ENCODE measurements at regions not wholly inside any gene's neighbourhood (a gene's known extent, or its start where the extent isn't known, plus 50 kb on each side); places are given as distances from the start of the nearest gene placed in this dataset.

DNA sequence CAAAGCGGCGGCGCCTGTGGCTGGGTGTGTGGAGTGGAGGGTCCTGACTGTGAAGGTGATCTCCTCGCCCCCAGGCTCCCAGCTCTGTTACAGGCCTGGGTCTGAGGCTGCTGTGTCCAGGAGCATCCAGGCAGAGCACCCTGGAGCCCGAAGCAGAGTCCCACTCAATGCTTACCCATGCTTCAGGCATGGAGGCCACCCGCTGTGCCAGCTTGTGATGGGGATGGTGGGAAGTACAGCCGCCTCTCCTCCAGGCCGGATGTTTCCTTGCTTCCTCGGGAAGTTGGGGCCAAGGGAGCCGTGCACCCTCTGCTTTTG lies 255.9 kb upstream of the IRX1 start:
- H3K9me3 ChIP-seq (ENCODE audit: low read length), result no peaks in the 10 kb centered on the region
- no peak overlapping the region for H3K27ac ChIP-seq (ENCODE audit: low read depth, low read length)
- peaks cover 0 to 9% (median 5%) of the 10 kb centered on the region in 5 donors for H3K9me3 Mint-ChIP-seq
- no peaks in the 10 kb centered on the region for H3K36me3 ChIP-seq (ENCODE audit: insufficient read depth, low read length)
- no peaks in the 10 kb centered on the region for H3K27me3 ChIP-seq (ENCODE audit: insufficient read depth, low read length, poor library complexity, severe bottlenecking)
- no peak overlapping the region for H3K4me3 ChIP-seq (ENCODE audit: low read length)
- H3K4me1 Mint-ChIP-seq, result no peaks in the 10 kb centered on the region
- ChIA-PET CTCF (no interaction called here), POLR2A (no interaction called here)
- DNase-seq, result no peak
- no peak overlapping the region for H3K27ac Mint-ChIP-seq
- no peak overlapping the region for H3K4me3 Mint-ChIP-seq
- no peaks in the 10 kb centered on the region for H3K36me3 Mint-ChIP-seq
- no peaks in the 10 kb centered on the region for H3K4me1 ChIP-seq (ENCODE audit: insufficient read depth, low read length)
- H3K27me3 Mint-ChIP-seq, result no peaks in the 10 kb centered on the region

DNA sequence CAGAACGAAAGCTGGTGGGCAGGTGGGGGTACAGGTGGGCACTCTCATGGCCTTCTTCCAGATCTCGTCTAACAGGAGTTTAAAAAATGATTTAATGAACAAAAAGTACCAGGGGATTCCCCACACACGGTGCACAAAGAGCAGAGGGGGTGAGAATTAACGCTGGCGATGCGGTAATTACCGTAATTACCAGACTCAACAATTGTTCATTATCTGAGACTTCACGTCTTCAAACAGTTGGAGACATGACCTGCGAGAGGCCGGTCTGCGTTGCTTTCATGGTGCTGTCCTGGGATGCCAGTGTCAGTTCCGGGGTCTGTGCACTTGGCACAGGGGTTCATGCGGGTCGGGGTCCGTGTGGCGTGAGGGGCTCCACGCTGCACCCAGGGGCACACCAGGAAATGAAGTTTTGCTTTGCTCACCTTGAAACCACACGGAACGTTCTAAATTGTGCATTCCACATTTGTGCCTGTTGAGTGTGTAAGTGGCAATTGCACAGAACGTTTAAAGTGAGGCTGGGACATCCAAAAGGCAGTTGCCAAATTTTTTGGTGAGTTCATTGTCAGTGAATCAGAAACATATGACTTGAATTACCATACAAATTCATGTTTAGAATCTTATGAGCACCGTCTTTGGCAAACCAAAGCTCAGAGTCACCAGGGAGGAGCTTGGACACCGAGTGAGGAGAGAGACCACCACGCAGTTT lies 256.4 kb upstream of the IRX1 start:
- H3K27ac Mint-ChIP-seq, result no peak overlapping the region

DNA sequence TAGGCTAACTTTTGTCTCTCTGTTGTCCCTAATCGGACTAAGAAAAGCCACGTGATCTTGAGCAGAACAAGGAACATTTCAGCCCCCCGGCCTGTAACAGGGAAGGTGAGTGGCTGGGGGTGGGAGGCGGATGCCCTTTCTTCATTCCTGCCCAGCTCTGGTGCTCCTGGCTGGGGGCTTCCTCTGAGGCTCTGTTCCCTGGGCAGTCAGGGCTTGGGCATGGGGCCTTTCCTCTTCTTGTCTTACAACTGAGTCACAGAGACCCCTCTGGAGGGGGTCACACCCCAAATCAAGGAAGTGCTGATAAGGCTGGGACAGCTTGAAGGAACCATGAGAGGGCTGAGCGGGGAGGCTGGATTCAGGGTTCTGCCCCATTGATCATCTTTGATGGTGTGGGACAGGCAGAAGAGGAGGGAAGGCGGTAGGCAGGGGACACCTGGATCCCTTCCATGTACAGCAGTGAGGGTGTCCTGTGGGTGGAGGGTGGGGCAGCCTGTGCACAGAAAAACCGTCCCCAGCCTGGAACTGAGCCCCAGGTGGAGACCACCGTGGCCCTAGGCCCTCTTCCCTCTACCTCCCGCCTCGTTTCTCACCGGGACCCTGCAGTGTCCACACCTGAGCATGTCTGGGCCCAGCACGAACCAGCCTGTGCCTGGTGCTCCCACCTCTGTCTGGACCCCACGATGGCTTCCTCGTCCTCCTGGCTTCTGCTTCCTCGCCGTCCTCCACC lies 257.7 kb upstream of the IRX1 start:
- POLR2A ChIA-PET, result no interaction called here
- H3K4me1 ChIP-seq (ENCODE audit: insufficient read depth, low read length), result no peaks in the 10 kb centered on the region
- Mint-ChIP-seq H3K27me3 (no peaks in the 10 kb centered on the region), H3K36me3 (no peaks in the 10 kb centered on the region), H3K4me3 (no peak overlapping the region), H3K4me1 (no peaks in the 10 kb centered on the region), H3K27ac (no peak overlapping the region), H3K9me3 (peaks cover 0 to 6% (median 4%) of the 10 kb centered on the region in 5 donors)
- no peaks in the 10 kb centered on the region for H3K36me3 ChIP-seq (ENCODE audit: insufficient read depth, low read length)
- no peak overlapping the region for H3K4me3 ChIP-seq (ENCODE audit: low read length)
- no peak overlapping the region for H3K27ac ChIP-seq (ENCODE audit: low read depth, low read length)
- CTCF ChIA-PET, result no interaction called here
- DNase-seq, result no peak
- no peaks in the 10 kb centered on the region for H3K9me3 ChIP-seq (ENCODE audit: low read length)
- no peaks in the 10 kb centered on the region for H3K27me3 ChIP-seq (ENCODE audit: insufficient read depth, low read length, poor library complexity, severe bottlenecking)

More for the DNA sequence above, 256.4 kb upstream of the IRX1 start:
- no peak overlapping the region for H3K27ac ChIP-seq (ENCODE audit: low read depth, low read length)
- H3K4me1 ChIP-seq (ENCODE audit: insufficient read depth, low read length), result no peaks in the 10 kb centered on the region
- Mint-ChIP-seq H3K27me3 (no peaks in the 10 kb centered on the region), H3K4me3 (no peak overlapping the region), H3K4me1 (no peaks in the 10 kb centered on the region), H3K36me3 (no peaks in the 10 kb centered on the region), H3K9me3 (peaks cover 0 to 9% (median 5%) of the 10 kb centered on the region in 5 donors)
- no peaks in the 10 kb centered on the region for H3K36me3 ChIP-seq (ENCODE audit: insufficient read depth, low read length)
- CTCF ChIA-PET, result no interaction called here
- no peak for DNase-seq
- H3K9me3 ChIP-seq (ENCODE audit: low read length), result no peaks in the 10 kb centered on the region
- H3K27me3 ChIP-seq (ENCODE audit: insufficient read depth, low read length, poor library complexity, severe bottlenecking), result no peaks in the 10 kb centered on the region
- no peak overlapping the region for H3K4me3 ChIP-seq (ENCODE audit: low read length)
- POLR2A ChIA-PET, result no interaction called here

DNA sequence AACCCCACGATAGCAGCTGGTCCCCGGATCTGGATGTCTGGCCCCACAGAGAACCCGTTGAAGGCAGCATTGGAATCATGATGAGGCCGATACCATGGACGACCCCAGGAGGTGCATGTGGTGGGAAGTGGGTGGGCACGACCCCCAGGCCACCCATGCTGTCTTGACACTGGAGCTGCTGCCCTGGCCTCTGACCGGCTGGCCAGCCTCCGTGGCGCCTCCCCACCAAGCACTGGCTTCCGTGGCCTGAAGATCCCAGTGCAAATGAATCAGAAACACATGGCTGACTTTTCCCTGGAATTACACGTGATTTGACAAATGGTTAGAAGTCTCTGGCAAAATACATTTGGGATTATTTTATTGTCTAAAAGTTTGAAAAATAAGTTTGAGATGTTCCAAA lies 259.0 kb upstream of the IRX1 start:
- H3K36me3 ChIP-seq (ENCODE audit: insufficient read depth, low read length), result no peaks in the 10 kb centered on the region
- Mint-ChIP-seq H3K4me3 (no peak overlapping the region), H3K27me3 (no peaks in the 10 kb centered on the region), H3K27ac (no peak overlapping the region), H3K36me3 (no peaks in the 10 kb centered on the region), H3K9me3 (peaks cover 0 to 9% (median 3%) of the 10 kb centered on the region in 5 donors), H3K4me1 (no peaks in the 10 kb centered on the region)
- no peak for DNase-seq
- no peaks in the 10 kb centered on the region for H3K9me3 ChIP-seq (ENCODE audit: low read length)
- POLR2A ChIA-PET, result no interaction called here
- CTCF ChIA-PET, result no interaction called here
- no peaks in the 10 kb centered on the region for H3K4me1 ChIP-seq (ENCODE audit: insufficient read depth, low read length)
- no peaks in the 10 kb centered on the region for H3K27me3 ChIP-seq (ENCODE audit: insufficient read depth, low read length, poor library complexity, severe bottlenecking)
- no peak overlapping the region for H3K27ac ChIP-seq (ENCODE audit: low read depth, low read length)
- no peak overlapping the region for H3K4me3 ChIP-seq (ENCODE audit: low read length)

DNA sequence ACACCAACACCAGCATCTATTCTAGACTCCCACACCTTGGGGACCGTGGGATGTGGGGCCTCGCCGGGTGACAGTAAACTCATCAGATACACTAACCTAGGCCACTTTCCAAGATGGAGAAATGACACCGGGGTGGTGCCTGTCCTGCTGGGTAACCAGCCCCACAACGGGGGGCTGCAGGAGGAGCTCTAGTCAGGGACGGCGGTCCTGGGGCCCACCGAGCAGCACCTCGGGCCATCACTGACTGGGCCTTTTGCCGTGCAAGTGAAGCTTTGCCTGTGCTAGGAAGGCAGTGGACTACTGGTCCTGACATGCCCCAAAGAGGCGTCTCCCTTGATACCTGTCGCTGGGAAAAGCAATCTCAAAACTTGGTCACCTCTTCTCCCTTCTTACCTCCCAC lies 260.3 kb upstream of the IRX1 start:
- Histone ChIP-seq H3K36me3 (ENCODE audit: insufficient read depth, low read length) (no peaks in the 10 kb centered on the region), H3K27me3 (ENCODE audit: insufficient read depth, low read length, poor library complexity, severe bottlenecking) (no peaks in the 10 kb centered on the region), H3K9me3 (ENCODE audit: low read length) (no peaks in the 10 kb centered on the region), H3K4me1 (ENCODE audit: insufficient read depth, low read length) (no peaks in the 10 kb centered on the region), H3K27ac (ENCODE audit: low read depth, low read length) (no peak overlapping the region), H3K4me3 (ENCODE audit: low read length) (no peak overlapping the region)
- ChIA-PET CTCF (no interaction called here), POLR2A (no interaction called here)
- H3K4me3 Mint-ChIP-seq, result no peak overlapping the region
- H3K27ac Mint-ChIP-seq, result no peak overlapping the region
- no peaks in the 10 kb centered on the region for H3K27me3 Mint-ChIP-seq
- H3K36me3 Mint-ChIP-seq, result no peaks in the 10 kb centered on the region
- DNase-seq, result no peak
- peaks cover 0 to 14% (median 4%) of the 10 kb centered on the region in 5 donors for H3K9me3 Mint-ChIP-seq
- no peaks in the 10 kb centered on the region for H3K4me1 Mint-ChIP-seq

DNA sequence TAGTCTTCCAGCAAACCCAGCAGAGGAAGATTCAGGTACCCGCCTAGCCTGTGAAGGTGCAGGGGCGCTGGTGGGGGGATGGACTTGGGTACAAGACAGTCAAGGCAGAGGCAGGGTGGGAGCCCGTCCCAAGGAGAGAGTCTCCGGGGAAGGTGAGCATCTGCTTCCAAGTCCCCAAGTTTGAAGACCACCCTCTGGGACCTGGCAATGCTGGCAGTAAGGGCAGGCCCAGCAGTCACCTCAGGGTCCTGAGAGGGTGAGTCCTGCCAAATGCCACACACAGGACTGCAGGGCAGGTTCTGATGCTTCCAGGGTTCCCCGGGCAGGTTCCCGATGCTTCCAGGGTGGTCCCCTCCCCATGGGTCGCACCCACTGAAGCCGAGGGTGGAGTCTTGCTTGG lies 261.8 kb upstream of the IRX1 start:
- no peak overlapping the region for H3K4me3 ChIP-seq (ENCODE audit: low read length)
- peaks cover 0 to 11% (median 5%) of the 10 kb centered on the region in 5 donors for H3K9me3 Mint-ChIP-seq
- no peak overlapping the region for H3K27ac Mint-ChIP-seq
- no peaks in the 10 kb centered on the region for H3K36me3 Mint-ChIP-seq
- H3K36me3 ChIP-seq (ENCODE audit: insufficient read depth, low read length), result no peaks in the 10 kb centered on the region
- no peak overlapping the region for H3K27ac ChIP-seq (ENCODE audit: low read depth, low read length)
- CTCF ChIA-PET, result no interaction called here
- no peak overlapping the region for H3K4me3 Mint-ChIP-seq
- no peaks in the 10 kb centered on the region for H3K27me3 Mint-ChIP-seq
- H3K4me1 ChIP-seq (ENCODE audit: insufficient read depth, low read length), result no peaks in the 10 kb centered on the region
- no peak for DNase-seq
- no peaks in the 10 kb centered on the region for H3K9me3 ChIP-seq (ENCODE audit: low read length)
- POLR2A ChIA-PET, result no interaction called here
- no peaks in the 10 kb centered on the region for H3K27me3 ChIP-seq (ENCODE audit: insufficient read depth, low read length, poor library complexity, severe bottlenecking)
- no peaks in the 10 kb centered on the region for H3K4me1 Mint-ChIP-seq

DNA sequence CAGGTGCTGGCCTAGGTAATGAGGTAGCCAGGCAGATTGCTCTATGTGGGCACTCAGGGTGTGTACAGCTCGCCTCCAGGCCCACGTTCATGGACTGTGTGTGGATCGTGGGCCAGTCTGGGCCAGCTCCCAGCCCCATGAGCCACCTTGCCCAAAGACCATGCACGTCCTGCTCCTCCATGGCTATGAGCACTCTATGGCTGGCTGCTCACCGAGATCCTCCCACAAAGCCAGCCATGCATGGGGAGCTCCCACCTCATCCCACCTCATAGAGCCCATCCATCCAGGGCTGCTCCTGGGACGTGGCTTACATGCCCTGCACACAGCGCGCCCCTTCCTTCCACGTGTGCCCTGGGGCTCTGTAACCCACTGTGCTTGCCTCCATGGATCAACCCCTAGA lies 262.5 kb upstream of the IRX1 start:
- Histone ChIP-seq H3K27ac (ENCODE audit: low read depth, low read length) (no peak overlapping the region), H3K36me3 (ENCODE audit: insufficient read depth, low read length) (no peaks in the 10 kb centered on the region), H3K9me3 (ENCODE audit: low read length) (no peaks in the 10 kb centered on the region), H3K4me1 (ENCODE audit: insufficient read depth, low read length) (no peaks in the 10 kb centered on the region), H3K4me3 (ENCODE audit: low read length) (no peak overlapping the region), H3K27me3 (ENCODE audit: insufficient read depth, low read length, poor library complexity, severe bottlenecking) (no peaks in the 10 kb centered on the region)
- ChIA-PET POLR2A (no interaction called here), CTCF (no interaction called here)
- H3K4me1 Mint-ChIP-seq, result no peaks in the 10 kb centered on the region
- peaks cover 0 to 11% (median 5%) of the 10 kb centered on the region in 5 donors for H3K9me3 Mint-ChIP-seq
- no peaks in the 10 kb centered on the region for H3K27me3 Mint-ChIP-seq
- no peaks in the 10 kb centered on the region for H3K36me3 Mint-ChIP-seq
- H3K4me3 Mint-ChIP-seq, result no peak overlapping the region
- no peak overlapping the region for H3K27ac Mint-ChIP-seq
- DNase-seq, result no peak

DNA sequence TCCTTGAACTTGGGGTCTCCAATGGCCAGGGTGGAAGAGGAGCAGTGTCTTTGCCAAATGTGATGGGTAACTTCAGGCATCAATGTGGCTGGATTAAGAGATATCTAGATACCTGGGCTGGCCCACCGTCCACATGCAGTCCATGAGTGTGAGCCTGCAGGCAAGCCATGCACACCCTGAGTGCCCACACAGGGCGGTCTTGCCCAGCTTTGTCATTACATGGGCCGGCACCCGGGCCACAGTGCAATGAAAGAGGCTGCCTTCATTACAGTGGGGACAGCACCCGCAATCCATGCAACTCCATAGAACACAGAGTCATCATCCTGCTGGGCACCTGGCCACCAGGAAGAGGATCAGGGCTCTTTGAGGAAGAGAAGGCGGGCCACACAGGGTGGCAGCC lies 263.8 kb upstream of the IRX1 start:
- no peaks in the 10 kb centered on the region for H3K36me3 ChIP-seq (ENCODE audit: insufficient read depth, low read length)
- no peak overlapping the region for H3K27ac ChIP-seq (ENCODE audit: low read depth, low read length)
- Mint-ChIP-seq H3K27me3 (no peaks in the 10 kb centered on the region), H3K36me3 (no peaks in the 10 kb centered on the region), H3K27ac (no peak overlapping the region), H3K4me3 (no peak overlapping the region), H3K9me3 (peaks cover 0 to 10% (median 4%) of the 10 kb centered on the region in 5 donors), H3K4me1 (no peaks in the 10 kb centered on the region)
- POLR2A ChIA-PET, result no interaction called here
- no peak overlapping the region for H3K4me3 ChIP-seq (ENCODE audit: low read length)
- DNase-seq, result no peak
- H3K27me3 ChIP-seq (ENCODE audit: insufficient read depth, low read length, poor library complexity, severe bottlenecking), result no peaks in the 10 kb centered on the region
- H3K4me1 ChIP-seq (ENCODE audit: insufficient read depth, low read length), result no peaks in the 10 kb centered on the region
- CTCF ChIA-PET, result no interaction called here
- H3K9me3 ChIP-seq (ENCODE audit: low read length), result no peaks in the 10 kb centered on the region

All from CD8-positive, alpha-beta memory T cell (primary cell).